ENCODE measurements at regions not wholly inside any gene's neighbourhood (a gene's known extent, or its start where the extent isn't known, plus 50 kb on each side); places are given as distances from the start of the nearest gene placed in this dataset.

DNA sequence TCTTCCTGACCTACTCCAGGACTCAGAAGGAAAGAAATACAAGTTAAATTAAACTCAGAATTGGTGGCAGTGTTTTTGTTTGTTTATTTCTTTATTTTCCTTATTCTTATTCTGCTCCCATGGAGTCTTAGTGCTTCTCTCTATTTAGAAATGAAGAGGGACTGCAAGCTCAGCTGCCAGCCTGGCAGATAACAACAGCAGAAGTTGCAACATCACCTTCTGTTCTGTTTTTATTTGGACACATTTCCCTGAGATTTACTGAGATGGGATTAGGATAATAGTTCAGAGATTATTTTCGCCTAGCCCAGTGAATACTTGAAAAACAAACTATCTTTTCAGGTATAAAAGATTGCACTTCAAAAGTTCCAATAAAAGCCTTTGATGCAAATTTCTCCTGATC lies 70.4 kb upstream of the DTNA start:
- no peak for DNase-seq (ENCODE audit: low read depth in 3 of 3)

DNA sequence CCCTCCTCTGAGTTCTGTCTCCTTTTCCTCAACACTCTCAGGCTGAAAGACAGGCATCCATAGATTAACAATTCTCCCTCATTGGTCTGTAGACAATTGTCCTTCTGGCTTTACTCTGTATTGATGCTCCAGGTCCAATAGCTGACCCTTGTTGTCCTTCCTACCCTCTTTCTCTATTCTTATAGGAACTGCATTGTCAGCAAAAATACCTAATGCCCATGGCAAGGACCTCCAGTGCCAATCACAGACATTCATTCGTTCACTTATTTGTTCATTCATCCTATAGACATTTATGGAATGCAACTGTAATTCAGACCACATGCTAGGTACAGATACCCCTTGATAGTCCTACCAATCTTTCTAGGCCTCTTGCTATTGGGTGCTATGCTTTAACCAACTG lies 69.8 kb upstream of the DTNA start:
- no peak for DNase-seq (ENCODE audit: low read depth in 3 of 3)

DNA sequence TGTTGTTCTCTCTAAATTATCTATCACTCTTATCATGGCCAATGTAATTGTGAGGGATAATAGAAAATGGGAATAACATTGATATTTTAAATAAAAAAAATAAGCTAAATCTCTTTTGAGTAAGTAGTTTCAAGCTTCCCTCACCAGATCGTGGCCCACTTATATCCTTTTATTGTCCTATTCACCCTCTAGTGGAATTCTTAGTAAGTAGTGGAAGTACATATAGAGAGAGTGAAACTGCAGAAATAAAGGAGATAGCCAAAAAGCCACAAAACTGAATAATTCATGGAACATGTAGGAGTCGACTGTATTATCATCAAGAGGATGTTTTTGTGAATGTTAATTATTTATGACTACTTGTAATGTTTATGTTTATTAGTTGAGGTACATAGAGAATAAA lies 66.1 kb upstream of the DTNA start:
- no peak for DNase-seq (ENCODE audit: low read depth in 3 of 3)

DNA sequence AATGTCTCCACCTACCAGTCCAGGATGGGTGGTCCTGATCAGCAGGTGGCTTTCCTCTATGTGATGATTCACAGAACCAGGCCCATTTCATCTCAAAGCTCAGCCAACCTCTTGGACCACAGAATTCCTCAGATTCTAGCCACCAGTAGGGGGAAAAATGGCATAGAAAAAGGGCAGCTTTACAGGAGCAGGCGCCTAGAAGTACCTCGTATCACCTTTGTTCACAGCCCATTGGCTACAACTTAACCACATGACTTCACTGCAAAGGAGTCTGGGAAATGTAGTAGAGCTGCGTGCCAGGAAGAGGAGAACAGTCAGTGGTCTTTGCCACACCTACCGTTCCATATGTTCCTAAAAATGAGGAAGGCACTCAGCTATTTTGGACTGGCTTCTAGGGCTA lies 62.8 kb upstream of the DTNA start:
- DNase-seq (ENCODE audit: low read depth in 3 of 3) = no peak

DNA sequence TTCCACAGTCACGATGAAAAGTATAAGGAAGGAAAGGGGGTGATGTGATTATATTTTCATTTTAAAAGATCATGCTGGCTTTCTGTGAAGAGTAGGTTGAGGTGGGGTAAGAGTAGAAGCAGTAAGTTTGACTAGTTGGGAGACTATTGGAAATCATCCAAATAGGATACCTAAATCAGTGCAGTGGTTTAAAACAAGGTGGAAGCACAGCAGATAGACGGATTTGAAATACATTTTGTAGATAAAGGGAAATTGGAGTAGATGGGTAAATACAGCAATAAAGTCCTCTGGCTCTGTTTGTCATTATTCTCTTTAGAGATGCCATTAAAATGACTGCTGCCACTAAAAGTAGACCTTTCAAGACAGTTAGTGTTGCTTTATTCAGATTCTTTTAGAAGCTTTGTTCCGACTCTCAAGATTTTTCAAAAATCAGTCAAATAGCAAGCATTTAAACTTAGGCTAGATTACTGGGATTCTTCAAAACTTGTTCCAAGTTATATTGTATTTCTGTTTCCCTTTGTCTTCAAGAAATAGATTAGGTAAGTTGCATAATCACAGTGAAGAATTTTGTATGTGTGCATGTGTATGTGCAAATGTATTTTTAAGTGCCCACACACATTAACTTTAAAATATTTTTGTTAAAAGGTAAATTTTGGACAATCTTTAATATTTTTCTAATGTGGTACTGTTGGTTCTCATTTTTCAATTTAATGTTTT lies 61.7 kb upstream of the DTNA start:
- DNase-seq (ENCODE audit: low read depth in 3 of 3) = no peak

DNA sequence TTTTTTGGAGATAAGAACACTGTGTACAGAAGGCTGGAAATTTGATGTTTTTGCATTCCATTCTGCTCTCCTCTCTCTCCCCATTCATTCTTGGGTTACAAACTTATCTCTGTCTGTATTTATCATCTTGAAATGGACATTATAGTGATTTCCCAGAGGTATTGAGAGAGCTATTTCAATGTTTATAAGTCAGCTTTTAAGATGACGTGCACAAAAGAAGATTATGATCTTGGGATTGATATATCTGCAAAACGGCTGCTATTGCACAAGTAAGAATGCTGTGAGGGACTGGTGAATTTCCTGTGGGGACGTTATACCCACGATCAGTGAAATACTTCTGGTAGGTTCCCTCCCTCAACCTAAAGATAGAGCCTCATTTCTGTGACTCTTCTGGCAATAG lies 61.0 kb upstream of the DTNA start:
- DNase-seq (ENCODE audit: low read depth in 3 of 3) = no peak

DNA sequence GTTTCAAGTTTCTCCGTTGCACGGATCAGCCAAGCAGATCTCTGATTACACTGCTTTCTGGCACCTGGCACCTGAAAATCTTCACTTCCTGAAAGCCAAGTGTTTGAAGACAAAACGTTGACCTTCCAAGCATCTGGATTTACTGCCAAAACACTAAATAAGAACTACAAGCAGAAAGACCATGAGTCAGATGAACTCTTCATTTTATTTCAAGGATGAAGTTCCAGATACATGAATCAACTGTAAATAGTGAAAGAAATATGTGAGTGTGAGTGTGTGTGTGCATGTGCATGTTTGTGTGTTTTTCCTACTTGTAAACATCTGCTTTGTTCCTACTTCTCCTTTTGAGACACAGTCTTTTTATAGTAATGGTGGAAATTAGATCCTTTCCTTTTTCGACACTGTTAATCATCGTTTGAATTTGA lies 60.0 kb upstream of the DTNA start:
- no peak for DNase-seq (ENCODE audit: low read depth in 3 of 3)

DNA sequence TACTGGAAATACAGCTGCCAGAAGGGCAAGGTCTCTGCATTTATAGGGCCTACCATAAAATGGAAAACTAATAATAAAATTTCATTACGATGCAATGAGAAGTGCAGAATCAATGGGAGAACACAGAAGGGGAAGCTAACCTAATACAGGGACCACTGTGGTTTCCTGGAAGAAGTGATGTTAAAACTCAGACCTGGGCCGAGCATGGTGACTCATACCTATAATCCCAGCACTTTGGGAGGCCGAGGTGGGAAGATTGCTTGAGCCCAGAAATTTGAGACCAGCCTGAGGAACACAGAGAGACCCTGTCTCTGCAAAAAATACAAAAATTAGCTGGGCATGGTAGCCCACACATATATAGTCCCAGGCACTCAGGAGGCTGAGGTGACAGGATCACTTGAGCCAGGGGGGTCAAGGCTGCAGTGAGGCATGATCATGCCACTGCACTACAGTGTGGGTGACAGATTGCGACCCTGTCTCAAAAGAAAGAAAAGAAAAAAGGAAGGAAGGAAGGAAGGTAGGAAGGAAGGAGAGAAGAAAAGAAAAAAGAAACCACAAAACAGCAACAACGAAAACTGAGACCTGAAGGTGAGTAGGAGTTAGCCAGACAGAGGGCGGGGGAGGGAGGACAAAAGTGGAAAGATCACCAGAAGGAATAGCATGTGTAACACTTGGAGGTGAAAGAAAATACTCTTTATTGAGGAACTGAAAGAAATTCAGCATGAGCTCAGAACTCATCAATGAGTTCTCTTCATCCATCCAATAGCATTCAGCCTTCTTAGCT lies 58.3 kb upstream of the DTNA start:
- DNase-seq (ENCODE audit: low read depth in 3 of 3) = no peak

DNA sequence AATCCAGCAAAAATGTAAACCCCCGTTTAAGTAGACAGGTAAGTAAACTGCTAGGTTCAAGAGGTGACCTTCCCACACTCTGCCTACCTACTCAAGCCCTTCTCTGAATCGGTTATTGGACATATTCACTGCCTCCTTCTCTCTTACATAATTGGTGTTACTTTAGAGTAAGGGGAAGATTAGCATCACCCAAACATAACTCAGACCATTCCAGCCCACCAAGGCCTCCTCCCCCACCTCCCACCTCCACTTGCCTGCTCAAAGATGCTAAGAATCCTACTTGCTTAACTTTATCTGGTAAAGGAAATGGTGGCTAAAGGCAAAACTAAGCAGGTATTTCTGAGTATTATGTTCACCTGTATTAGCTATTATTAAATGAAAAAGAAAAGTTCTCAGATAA lies 55.0 kb upstream of the DTNA start:
- no peak for DNase-seq (ENCODE audit: low read depth in 3 of 3)

DNA sequence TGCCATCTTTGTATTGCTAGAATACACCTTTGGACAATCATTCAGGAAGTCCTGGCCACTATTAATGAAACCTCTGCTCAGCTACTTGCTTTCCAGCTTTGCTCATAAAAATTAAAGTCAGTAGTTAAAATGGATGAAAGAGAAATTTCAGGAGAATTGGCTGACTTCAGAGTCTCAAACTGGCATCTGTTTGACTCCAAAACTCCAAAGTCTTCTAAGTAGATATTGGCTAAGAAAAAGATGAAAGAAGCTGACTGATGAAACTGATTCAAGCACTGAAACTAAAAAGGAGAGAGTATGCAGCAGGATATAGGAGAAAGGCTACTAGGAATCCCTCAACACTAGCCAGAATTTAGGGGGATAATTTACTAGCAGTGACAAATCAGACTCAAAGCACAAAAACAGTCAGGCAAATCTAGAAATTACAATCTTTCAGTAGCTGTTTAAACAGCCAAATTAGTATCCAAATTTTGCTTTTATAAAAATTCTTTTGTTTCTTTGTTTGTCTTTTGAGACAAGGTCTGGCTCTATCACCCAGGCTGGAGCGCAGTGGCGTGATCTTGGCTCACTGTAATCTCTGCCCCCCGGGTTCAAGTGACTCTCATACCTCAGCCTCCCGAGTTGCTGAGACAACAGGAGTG lies 52.1 kb upstream of the DTNA start:
- no peak for DNase-seq (ENCODE audit: low read depth in 3 of 3)

DNA sequence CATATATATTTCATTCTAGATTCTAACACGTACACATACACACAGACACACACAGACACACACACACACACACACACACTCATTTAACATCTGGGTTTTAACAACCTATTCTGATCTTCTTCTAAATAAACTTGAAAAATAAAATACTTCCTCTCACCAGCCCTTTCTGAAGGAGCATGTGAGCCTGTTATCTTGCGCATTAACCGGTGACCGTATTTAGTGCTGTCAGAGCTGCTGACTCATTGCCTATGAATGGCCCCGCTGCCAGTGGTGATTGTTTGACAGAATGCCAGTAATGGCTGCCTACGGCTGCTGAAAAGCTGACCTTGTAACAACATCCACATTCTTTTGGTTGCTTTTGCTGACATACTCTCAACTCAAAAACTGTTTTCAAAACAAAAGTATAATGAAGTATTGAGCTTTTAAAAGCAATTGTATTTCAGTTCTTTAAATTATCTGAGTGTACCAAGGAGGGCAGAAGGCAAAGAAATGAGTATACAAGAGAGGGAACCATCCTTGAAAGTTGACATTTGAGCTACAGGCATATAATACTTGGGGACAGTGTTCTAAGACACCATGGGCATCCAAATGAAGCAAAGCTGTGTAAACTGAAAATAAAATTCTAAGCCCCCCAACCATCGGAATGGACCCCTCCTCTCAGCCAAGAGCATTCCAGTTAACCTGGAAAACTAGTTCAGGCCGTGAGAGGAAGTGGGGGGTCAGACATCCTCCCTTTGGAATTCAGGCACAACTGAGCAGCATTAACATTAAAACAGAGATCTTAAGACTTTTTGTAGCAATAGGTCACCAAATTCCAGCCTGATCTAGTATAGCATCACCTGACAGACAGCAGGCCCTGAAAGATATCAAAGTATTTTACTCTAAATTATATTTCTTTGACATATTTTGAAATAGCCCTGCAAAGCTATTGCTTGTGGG lies 50.2 kb upstream of the DTNA start:
- DNase-seq (ENCODE audit: low read depth in 3 of 3) = no peak

All from stimulated activated CD4-positive, alpha-beta T cell treated with anti-CD3 and anti-CD28 coated beads, TNF-alpha, amount 100 ng/mL, for 24 hours (primary cell).